ENCODE measurements at regions not wholly inside any gene's neighbourhood (a gene's known extent, or its start where the extent isn't known, plus 50 kb on each side); places are given as distances from the start of the nearest gene placed in this dataset.
"Not testable (repeated sequence)": the region's sequence is repeated elsewhere in the genome, so short reads cannot be mapped to it uniquely, and the experiment has no call there.

- DNase-seq (ENCODE audit: low read depth), result no peak
These were observed 637.2 kb downstream of the ETS1 start for GRCh38 chr11:127950162-127950561.

GRCh38 chr11:127943763-127944162 is 643.6 kb downstream of the ETS1 start:
- no peak for DNase-seq (ENCODE audit: low read depth)

- DNase-seq (ENCODE audit: low read depth), result no peak
These were observed 644.2 kb downstream of the ETS1 start for GRCh38 chr11:127943152-127943551.

GRCh38 chr11:127941554-127941953 is 645.8 kb downstream of the ETS1 start:
- DNase-seq (ENCODE audit: low read depth), result not testable (repeated sequence)

GRCh38 chr11:127939000-127939399 is 648.4 kb downstream of the ETS1 start:
- DNase-seq (ENCODE audit: low read depth), result no peak

GRCh38 chr11:127935081-127935480 is 652.3 kb downstream of the ETS1 start:
- no peak for DNase-seq (ENCODE audit: low read depth)

- DNase-seq (ENCODE audit: low read depth), result not testable (repeated sequence)
These were observed 653.4 kb downstream of the ETS1 start for GRCh38 chr11:127933961-127934360.

GRCh38 chr11:127931803-127932202 is 655.6 kb downstream of the ETS1 start:
- no peak for DNase-seq (ENCODE audit: low read depth)

- DNase-seq (ENCODE audit: low read depth), result no peak
These were observed 660.6 kb downstream of the ETS1 start for GRCh38 chr11:127926721-127927120.

- peak; percentile 3 for DNase-seq (ENCODE audit: low read depth)
These were observed 661.9 kb downstream of the ETS1 start for GRCh38 chr11:127925475-127925874.

GRCh38 chr11:127919206-127920000 is 668.0 kb downstream of the ETS1 start:
- DNase-seq (ENCODE audit: low read depth), result peak; percentile 75

GRCh38 chr11:127902382-127902781 is 685.0 kb downstream of the ETS1 start:
- DNase-seq (ENCODE audit: low read depth), result no peak

GRCh38 chr11:127898422-127899365 is 688.7 kb downstream of the ETS1 start:
- no peak for DNase-seq (ENCODE audit: low read depth)

GRCh38 chr11:127895776-127896175 is 691.6 kb downstream of the ETS1 start:
- DNase-seq (ENCODE audit: low read depth), result no peak

- no peak for DNase-seq (ENCODE audit: low read depth)
These were observed 693.0 kb downstream of the ETS1 start for GRCh38 chr11:127894316-127894715.

- DNase-seq (ENCODE audit: low read depth), result peak; percentile 21
These were observed 697.2 kb downstream of the ETS1 start for GRCh38 chr11:127890030-127890615.

GRCh38 chr11:127888386-127888785 is 699.0 kb downstream of the ETS1 start:
- no peak for DNase-seq (ENCODE audit: low read depth)

GRCh38 chr11:127875131-127875530 is 712.2 kb downstream of the ETS1 start:
- DNase-seq (ENCODE audit: low read depth), result no peak

GRCh38 chr11:127873478-127873877 is 713.9 kb downstream of the ETS1 start:
- DNase-seq (ENCODE audit: low read depth), result no peak

GRCh38 chr11:127866109-127866508 is 721.2 kb downstream of the ETS1 start:
- DNase-seq (ENCODE audit: low read depth), result no peak

GRCh38 chr11:127864861-127865260 is 722.5 kb downstream of the ETS1 start:
- no peak for DNase-seq (ENCODE audit: low read depth)

- no peak for DNase-seq (ENCODE audit: low read depth)
These were observed 725.0 kb downstream of the ETS1 start for GRCh38 chr11:127862406-127862805.

GRCh38 chr11:127859941-127860354 is 727.4 kb downstream of the ETS1 start:
- DNase-seq (ENCODE audit: low read depth), result no peak
